ENCODE measurements at regions not wholly inside any gene's neighbourhood (a gene's known extent, or its start where the extent isn't known, plus 50 kb on each side); places are given as distances from the start of the nearest gene placed in this dataset.
"Not testable (repeated sequence)": the region's sequence is repeated elsewhere in the genome, so short reads cannot be mapped to it uniquely, and the experiment has no call there.

- not testable (repeated sequence) for TF ChIP-seq CTCF (IDR thresholded peaks at IDR 0.05; ENCODE audit: low read depth, low read length, poor library complexity, severe bottlenecking); EZH2phosphoT487 (IDR thresholded peaks at IDR 0.05; ENCODE audit: borderline replicate concordance, low read length)
Observed at GRCh38 chr9:99498979-99499378, 276.9 kb downstream of the SEC61B start.

All from DOHH2 (cell line).